Left lung (tissue), 4 donors: ENCODE measurements at regions not wholly inside any gene's neighbourhood (a gene's known extent, or its start where the extent isn't known, plus 50 kb on each side); places are given as distances from the start of the nearest gene placed in this dataset.

Experiments
- ATAC-seq: fragments of 200-7000 bp; cut with Tn5 transposase; one replicate; pipeline ENCODE4 v1.9.1; 2020; ENCODE audit warnings: moderate library complexity
- DNase-seq, 4 donors: peaks; one replicate each; pipeline ENCODE4 v3.0.0-alpha.2; 2013 to 2020
- H3K27ac ChIP-seq, 2 donors: fragments of 200-600 bp; sonication (generic) in 1 of 2; one replicate each; pipeline versions ENCODE4 v1.5.0 to v1.8.0; 2020 to 2021
- H3K27me3 ChIP-seq, 2 donors: fragments of 200-600 bp; sonication (generic) in 1 of 2; one replicate each; pipeline versions ENCODE4 v1.5.0 to v1.8.0; 2020 to 2021
- H3K36me3 ChIP-seq, 2 donors: fragments of 200-600 bp; sonication (generic) in 1 of 2; one replicate each; pipeline versions ENCODE4 v1.5.0 to v1.8.0; 2020 to 2021
- H3K4me1 ChIP-seq, 2 donors: fragments of 200-600 bp; one replicate each; pipeline ENCODE4 v1.8.0; 2021
- H3K4me3 ChIP-seq, 2 donors: fragments of 200-600 bp; sonication (generic) in 1 of 2; one replicate each; pipeline versions ENCODE4 v1.5.0 to v1.8.0; 2020 to 2021; ENCODE audit warnings: mild to moderate bottlenecking in 1 of 2
- H3K9me3 ChIP-seq, 2 donors: fragments of 200-600 bp; sonication (generic) in 1 of 2; one replicate each; pipeline versions ENCODE4 v1.5.0 to v1.8.0; 2020 to 2021
- CTCF ChIP-seq, 2 donors: fragments of 200-600 bp; sonication (generic) in 1 of 2; IDR thresholded peaks; one replicate each; pipeline versions ENCODE4 v1.5.0 to v1.8.0; 2021; ENCODE audit warnings: antibody characterized with exemption in 2 of 2
- intact Hi-C, 2 donors: fragments of 100-400 bp; cut with DNase I; formaldehyde crosslinking; loops; one replicate each; pipeline versions ENCODE4 v1.11.2 to v1.14.2; 2022
- donor health status: DM: no; HTN: yes; CAD: no.
- donor health status: DM: no; HTN: no; CAD: no.

- intact Hi-C loops, result no loop called here
- Histone ChIP-seq H3K27me3 (no peaks in the 10 kb centered on the region), H3K36me3 (no peaks in the 10 kb centered on the region), H3K4me1 (no peaks in the 10 kb centered on the region), H3K27ac (no peak overlapping the region), H3K9me3 (no peaks in the 10 kb centered on the region), H3K4me3 (no peak overlapping the region)
- no peak for TF ChIP-seq CTCF (IDR thresholded peaks at IDR 0.05)
- DNase-seq (no peak), ATAC-seq (no peak)
Measured at GRCh38 chr18:46315161-46315560, 211.0 kb downstream of the HAUS1 start.

GRCh38 chr18:46318356-46318755 is 214.2 kb downstream of the HAUS1 start:
- no peak overlapping the region for H3K4me3 ChIP-seq

GRCh38 chr18:46319783-46320182 is 215.6 kb downstream of the HAUS1 start:
- no peaks in the 10 kb centered on the region for H3K36me3 ChIP-seq
- H3K4me3 ChIP-seq, result no peak overlapping the region
- no peak for DNase-seq
- intact Hi-C loops, result no loop called here
- no peaks in the 10 kb centered on the region for H3K9me3 ChIP-seq
- peaks cover 0 to 7% of the 10 kb centered on the region in 2 donors for H3K4me1 ChIP-seq
- H3K27ac ChIP-seq, result no peak overlapping the region
- ATAC-seq, result no peak
- H3K27me3 ChIP-seq, result no peaks in the 10 kb centered on the region
- TF ChIP-seq CTCF (IDR thresholded peaks at IDR 0.05), result no peak

More at GRCh38 chr18:46318356-46318755, 214.2 kb downstream of the HAUS1 start:
- no peaks in the 10 kb centered on the region for H3K36me3 ChIP-seq
- intact Hi-C loops, result no loop called here
- H3K27ac ChIP-seq, result no peak overlapping the region
- no peaks in the 10 kb centered on the region for H3K4me1 ChIP-seq
- H3K9me3 ChIP-seq, result no peaks in the 10 kb centered on the region
- no peak for DNase-seq
- H3K27me3 ChIP-seq, result no peaks in the 10 kb centered on the region
- no peak for TF ChIP-seq CTCF (IDR thresholded peaks at IDR 0.05)
- ATAC-seq, result no peak

- Histone ChIP-seq H3K4me3 (no peak overlapping the region), H3K9me3 (no peaks in the 10 kb centered on the region), H3K4me1 (peaks cover 0 to 7% of the 10 kb centered on the region in 2 donors), H3K27me3 (no peaks in the 10 kb centered on the region), H3K27ac (no peak overlapping the region), H3K36me3 (no peaks in the 10 kb centered on the region)
- intact Hi-C loops, result no loop called here
- DNase-seq, result no peak
- ATAC-seq, result no peak
- no peak for TF ChIP-seq CTCF (IDR thresholded peaks at IDR 0.05)
Measured at GRCh38 chr18:46320297-46320696, 216.1 kb downstream of the HAUS1 start.

GRCh38 chr18:46320928-46321711 is 216.9 kb downstream of the HAUS1 start:
- TF ChIP-seq CTCF (IDR thresholded peaks at IDR 0.05), result no peak
- ATAC-seq (no peak), DNase-seq (no peak)
- H3K9me3 ChIP-seq, result no peaks in the 10 kb centered on the region
- no peaks in the 10 kb centered on the region for H3K36me3 ChIP-seq
- intact Hi-C loops, result no loop called here
- H3K4me1 ChIP-seq, result peaks cover 0 to 7% of the 10 kb centered on the region in 2 donors
- no peaks in the 10 kb centered on the region for H3K27me3 ChIP-seq
- no peak overlapping the region for H3K27ac ChIP-seq
- no peak overlapping the region for H3K4me3 ChIP-seq
